ENCODE measurements at regions not wholly inside any gene's neighbourhood (a gene's known extent, or its start where the extent isn't known, plus 50 kb on each side); places are given as distances from the start of the nearest gene placed in this dataset.
A peak's percentile ranks its signal among the peaks of the same experiment; 100 is the strongest.
"Not testable (repeated sequence)": the region's sequence is repeated elsewhere in the genome, so short reads cannot be mapped to it uniquely, and the experiment has no call there.

DNA sequence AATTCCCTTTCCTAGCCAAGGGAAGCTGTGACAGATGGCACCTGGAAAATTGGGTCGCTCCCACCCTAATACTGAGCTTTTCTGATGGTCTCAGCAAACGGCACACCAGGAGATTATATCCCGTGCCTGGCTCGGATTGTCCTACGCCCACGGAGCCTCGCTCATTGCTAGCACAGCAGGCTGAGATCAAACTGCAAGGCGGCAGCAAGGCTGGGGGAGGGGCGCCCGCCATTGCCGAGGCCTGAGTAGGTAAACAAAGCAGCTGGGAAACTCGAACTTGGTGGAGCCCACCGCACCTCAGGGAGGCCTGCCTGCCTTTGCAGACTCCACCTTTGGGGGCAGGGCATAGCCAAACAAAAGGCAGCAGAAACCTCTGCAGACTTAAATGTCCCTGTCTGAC is 168.0 kb upstream of the SRD5A2 start:
- ATAC-seq; intact Hi-C loops (cut with DNase I, micrococcal nuclease); DNase-seq: not testable (repeated sequence)

GRCh38 chr2:31748041-31748440 is 167.3 kb upstream of the SRD5A2 start:
- intact Hi-C loops (cut with DNase I, micrococcal nuclease), result no loop called here
- DNase-seq, result no peak
- no peak for ATAC-seq

DNA sequence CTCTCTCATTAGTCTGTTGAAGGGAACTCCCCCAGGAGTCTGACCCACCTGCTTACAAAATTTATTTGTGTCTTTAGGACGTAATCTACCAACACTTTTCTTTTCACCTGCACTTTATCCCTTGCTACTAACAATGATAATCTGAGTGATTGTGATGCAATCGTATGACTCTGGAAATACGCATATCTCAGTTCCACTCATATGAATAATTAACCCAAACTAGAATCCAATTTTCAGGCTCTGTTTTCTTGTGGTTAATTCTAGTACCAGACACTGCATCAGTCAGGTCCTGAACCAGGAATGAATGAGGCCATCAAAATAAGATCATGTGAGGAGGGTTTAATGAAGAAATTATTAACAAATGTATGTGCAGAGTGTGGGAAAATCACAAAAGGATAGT is 158.4 kb upstream of the SRD5A2 start:
- intact Hi-C loops (cut with DNase I, micrococcal nuclease), result no loop called here
- ATAC-seq (no peak), DNase-seq (no peak)

DNA sequence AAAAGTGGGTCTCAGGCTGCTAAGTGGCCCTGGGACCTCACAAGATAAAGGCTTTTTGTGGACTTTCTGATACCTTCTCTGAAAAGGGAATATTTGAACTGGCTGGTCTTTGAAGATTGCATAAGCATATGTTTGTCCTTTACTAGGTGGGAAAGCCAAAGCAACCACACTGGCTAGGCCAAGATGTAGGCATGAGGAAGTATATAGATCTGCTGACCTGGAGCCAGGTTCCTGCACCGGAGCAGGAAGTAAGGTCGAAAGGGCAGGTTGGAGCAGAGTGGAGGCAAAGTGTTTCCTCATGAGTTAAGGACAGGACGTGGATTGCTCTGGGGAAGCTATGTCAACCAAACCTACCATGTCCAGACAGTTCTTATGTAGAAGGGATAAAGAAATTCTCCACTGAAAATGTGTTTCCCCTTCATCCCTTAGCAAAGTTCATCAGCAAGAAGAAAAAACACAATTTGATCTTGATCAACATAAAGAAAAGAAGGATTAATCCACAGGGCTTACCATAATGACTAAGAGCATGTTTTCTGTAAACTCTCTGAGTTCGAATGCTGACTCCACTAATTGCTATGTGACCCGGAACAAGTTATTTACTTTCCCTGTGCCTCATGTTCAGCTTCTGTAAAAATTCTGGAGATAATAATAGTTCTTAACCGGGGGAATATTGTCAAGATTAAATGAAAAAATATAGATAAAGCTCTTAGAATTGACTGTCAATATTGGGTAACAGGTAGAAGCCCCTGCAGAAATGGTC is 156.1 kb upstream of the SRD5A2 start:
- ATAC-seq (peak; percentile 74), DNase-seq (no peak)
- intact Hi-C loops (cut with DNase I, micrococcal nuclease), result no loop called here

DNA sequence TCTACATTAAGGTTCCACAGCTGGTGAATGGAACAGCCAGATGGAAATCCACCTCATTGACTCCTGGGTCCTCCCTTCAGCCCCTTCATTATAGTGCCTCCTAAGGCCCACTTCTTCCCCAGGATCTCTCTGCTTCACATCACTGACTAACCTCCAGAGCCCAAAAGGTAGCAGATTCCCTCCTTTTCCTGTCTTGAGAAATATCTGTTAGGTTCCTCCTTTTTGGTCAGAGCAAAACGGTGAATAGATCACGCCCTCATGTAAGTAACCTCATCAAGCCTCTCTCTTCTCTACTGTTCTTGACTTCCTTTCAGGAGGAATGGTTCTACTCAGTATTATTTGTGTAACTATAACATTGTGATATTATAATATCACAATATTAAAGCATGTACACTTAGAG is 155.0 kb upstream of the SRD5A2 start:
- DNase-seq, result no peak
- intact Hi-C loops (cut with DNase I, micrococcal nuclease), result no loop called here
- ATAC-seq, result no peak

DNA sequence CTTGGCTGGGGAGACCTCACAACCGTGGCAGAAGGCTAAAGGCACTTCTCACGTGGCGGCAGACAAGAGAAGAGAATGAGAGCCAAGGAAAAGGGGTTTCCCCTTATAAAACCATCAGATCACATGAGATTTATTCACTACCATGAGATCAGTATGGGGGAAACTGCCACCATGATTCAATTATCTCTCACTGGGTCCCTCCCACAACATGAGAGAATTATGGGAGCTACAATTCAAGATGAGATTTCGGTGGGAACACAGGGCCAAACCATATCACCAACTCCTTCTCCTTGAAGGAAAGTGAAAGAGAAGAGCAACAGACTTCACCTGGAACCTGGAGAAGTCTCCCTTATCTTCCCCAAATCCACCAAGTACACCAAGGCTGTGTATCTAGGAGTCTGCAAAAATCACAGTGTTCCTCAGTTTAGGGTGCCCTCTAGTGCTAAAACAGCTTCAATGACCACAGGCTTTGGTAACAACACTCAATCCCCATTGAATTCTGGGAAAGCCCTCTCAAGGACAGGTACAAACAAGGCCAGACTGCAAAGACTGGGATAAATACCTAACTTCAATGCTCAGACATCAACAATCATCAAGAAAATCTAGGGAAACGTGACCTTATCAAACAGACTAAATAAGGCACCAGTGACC is 148.8 kb upstream of the SRD5A2 start:
- peak; percentile 35 for ATAC-seq
- no peak for DNase-seq
- intact Hi-C loops (cut with DNase I, micrococcal nuclease), result no loop called here

DNA sequence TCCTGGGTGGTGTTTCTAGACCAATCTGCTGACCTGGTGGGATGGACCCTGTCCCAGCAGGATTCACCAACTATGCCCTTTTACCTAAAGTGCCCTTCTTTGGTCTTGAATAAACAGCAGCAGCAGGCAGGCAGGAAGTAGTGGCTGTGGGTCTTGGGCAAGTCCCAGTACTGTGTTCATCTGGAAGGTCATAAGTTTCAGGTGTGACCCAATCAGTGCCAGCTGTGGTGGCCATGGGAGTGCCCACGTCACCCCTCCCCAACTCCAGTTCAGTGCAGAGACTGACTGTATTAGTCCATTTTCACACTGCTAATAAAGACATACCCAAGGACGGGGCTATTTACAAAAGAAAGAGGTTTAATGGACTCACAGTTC is 148.3 kb upstream of the SRD5A2 start:
- no peak for DNase-seq
- intact Hi-C loops (cut with DNase I, micrococcal nuclease), result no loop called here
- no peak for ATAC-seq

DNA sequence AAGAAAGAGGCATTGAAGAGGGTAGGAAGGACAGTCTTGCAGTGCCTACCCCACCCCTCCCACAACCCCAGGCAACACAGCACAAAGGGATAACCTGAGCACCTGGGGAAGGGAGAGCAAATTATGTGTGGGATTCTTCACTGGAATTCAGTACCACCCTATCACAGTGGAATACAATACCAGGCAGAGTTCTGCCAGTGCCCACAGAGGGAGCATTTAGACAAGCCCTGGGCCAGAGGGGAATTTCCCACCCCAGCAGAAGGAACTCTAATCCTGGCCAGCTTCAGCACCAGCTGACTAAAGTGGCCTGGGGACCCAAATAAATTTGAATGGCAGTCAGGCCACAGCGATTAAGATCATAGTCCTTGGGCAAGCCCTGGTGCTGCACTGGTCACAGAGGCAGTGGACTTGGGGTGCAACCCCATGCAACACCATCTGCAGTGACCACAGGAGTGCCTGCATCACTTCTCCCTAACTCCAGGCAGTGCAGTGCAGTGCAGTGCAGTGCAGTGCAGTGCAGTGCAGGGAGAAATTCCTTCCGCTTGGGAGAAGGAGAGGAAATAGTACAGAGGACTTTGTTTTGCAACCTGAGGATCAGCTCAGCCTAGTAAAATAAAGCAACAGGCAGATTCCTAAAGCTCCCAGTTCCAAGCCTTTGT is 147.8 kb upstream of the SRD5A2 start:
- intact Hi-C loops (cut with DNase I, micrococcal nuclease), result no loop called here
- DNase-seq (no peak), ATAC-seq (no peak)

DNA sequence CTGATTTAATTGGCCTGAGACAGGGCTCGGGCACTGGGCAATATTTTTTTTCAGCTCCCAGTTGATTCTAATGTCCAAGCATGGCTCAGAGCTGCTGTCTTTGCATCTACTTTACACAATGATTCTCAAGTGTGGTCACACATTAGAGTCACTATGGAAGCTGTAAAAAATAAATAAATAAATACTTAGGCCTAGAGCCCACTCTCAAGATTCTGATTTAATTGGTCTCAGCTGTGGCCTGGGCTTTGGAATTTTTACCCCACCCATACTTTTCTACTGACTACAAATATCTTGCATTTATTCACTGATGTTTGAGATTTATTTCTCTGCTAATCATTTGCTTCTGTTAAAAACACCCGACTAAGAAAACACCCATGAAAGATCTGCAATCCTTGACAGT is 145.7 kb upstream of the SRD5A2 start:
- ATAC-seq (no peak), DNase-seq (no peak)
- intact Hi-C loops (cut with DNase I, micrococcal nuclease), result no loop called here

- intact Hi-C loops (cut with DNase I, micrococcal nuclease), result no loop called here
- no peak for DNase-seq
- ATAC-seq, result no peak
Observed at GRCh38 chr2:31725444-31725843, 144.7 kb upstream of the SRD5A2 start.

DNA sequence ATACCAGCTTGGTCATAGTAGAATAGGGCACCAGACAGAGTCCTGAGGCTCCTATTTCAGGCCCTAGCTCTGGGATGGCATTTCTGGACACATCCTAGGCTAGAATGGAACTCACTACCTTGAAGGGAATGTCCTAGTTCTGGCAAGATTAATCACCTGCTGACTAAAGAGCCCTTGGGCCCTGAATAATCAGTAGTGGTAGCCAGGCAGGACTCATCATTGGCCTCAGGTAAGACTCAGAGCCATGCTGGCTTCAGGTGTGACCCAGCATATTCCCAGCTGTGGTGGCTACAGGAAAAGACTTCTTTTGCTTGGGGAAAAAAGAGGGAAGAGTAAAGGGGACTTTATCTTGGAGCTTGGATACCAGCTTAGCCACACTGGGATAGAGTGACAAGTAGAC is 131.0 kb upstream of the SRD5A2 start:
- ATAC-seq (no peak), DNase-seq (no peak)
- intact Hi-C loops (cut with DNase I, micrococcal nuclease), result no loop called here

- ATAC-seq, result no peak
- no peak for DNase-seq
- intact Hi-C loops (cut with DNase I, micrococcal nuclease), result no loop called here
Observed at GRCh38 chr2:31710121-31710520, 129.4 kb upstream of the SRD5A2 start.

- intact Hi-C loops (cut with DNase I, micrococcal nuclease), result no loop called here
Observed at GRCh38 chr2:31707992-31708391, 127.3 kb upstream of the SRD5A2 start.

GRCh38 chr2:31704561-31705212 is 123.9 kb upstream of the SRD5A2 start:
- intact Hi-C loops (cut with DNase I, micrococcal nuclease), result no loop called here
- no peak for ATAC-seq
- no peak for DNase-seq

More at GRCh38 chr2:31707992-31708391, 127.3 kb upstream of the SRD5A2 start:
- no peak for DNase-seq
- no peak for ATAC-seq

DNA sequence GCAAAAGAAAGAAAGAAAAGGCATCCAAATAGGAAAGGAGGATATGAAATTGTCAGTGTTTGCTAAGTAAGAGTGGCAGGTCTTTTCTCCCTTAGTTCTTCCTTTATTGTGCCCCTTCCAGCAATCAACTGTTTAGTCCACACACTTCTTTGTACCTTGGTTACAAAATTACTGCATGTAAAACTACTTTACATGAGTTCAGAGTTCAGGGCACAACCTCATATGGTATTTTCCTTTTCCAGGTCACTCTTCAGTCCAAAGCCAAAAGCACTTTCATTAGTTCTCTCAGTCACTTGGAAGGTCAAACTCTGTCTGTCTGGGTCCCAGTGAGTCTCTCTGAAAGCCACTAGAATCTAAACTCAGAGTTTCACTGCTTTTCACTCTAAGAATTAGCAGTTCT is 122.5 kb upstream of the SRD5A2 start:
- no peak for ATAC-seq
- intact Hi-C loops (cut with DNase I, micrococcal nuclease), result no loop called here
- no peak for DNase-seq

- ATAC-seq, result no peak
- no peak for DNase-seq
- intact Hi-C loops (cut with DNase I, micrococcal nuclease), result no loop called here
Observed at GRCh38 chr2:31698722-31699121, 118.0 kb upstream of the SRD5A2 start.

DNA sequence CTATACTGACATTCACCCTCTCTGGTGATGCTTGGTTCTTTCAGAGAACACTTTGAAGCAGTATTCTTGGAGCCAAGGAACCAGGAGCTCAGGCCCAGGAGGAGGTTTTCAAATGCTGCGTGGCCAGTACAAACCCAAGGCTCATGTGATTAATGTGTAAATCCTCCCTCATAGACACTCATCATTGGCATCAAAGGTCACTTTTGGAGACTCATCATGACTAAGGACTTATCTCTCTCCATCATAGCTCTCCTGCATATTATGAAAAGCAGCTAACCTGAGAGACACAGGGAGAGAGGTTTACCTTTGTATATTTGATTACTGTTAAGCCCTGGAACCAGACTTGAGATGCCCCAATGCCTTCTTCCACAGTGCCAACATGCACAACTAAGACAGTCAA is 115.3 kb upstream of the SRD5A2 start:
- intact Hi-C loops (cut with DNase I, micrococcal nuclease), result no loop called here
- no peak for DNase-seq
- ATAC-seq, result no peak

- DNase-seq, result no peak
- intact Hi-C loops (cut with DNase I, micrococcal nuclease), result no loop called here
- no peak for ATAC-seq
Observed at GRCh38 chr2:31694444-31694843, 113.7 kb upstream of the SRD5A2 start.

- intact Hi-C loops (cut with DNase I, micrococcal nuclease), result no loop called here
- ATAC-seq, result no peak
- no peak for DNase-seq
Observed at GRCh38 chr2:31693882-31694281, 113.1 kb upstream of the SRD5A2 start.

GRCh38 chr2:31688282-31688681 is 107.5 kb upstream of the SRD5A2 start:
- ATAC-seq (no peak), DNase-seq (no peak)
- intact Hi-C loops (cut with DNase I, micrococcal nuclease), result no loop called here
